MCF 10A (cell line): ENCODE measurements at regions not wholly inside any gene's neighbourhood (a gene's known extent, or its start where the extent isn't known, plus 50 kb on each side); places are given as distances from the start of the nearest gene placed in this dataset.

Experiments used
- BruUV-seq: library from RNA; stranded (reverse); fragments of 400-500 nt; replicated peaks from 2 replicates; lab custom pipeline; 2021; lab: Mats Ljungman, UMichigan
- CTCF ChIA-PET: fragments of 300-600 bp; sonication (Branson Sonifier 250); formaldehyde crosslinking; extraction: SDS; loops from one replicate; lab custom pipeline; 2021; ENCODE audit warnings: antibody characterized with exemption, inconsistent platforms; lab: Yijun Ruan, JAX
- POLR2A ChIA-PET: fragments of 300-600, 350-650 bp; sonication (Branson Sonifier 250); formaldehyde crosslinking; extraction: SDS; loops from one replicate; lab custom pipeline; 2020; ENCODE audit warnings: antibody characterized with exemption, inconsistent platforms; lab: Yijun Ruan, JAX
- DNase-seq: peaks from one replicate; pipeline ENCODE4 v3.0.0-alpha.2; 2018; ENCODE audit not compliant: unreplicated experiment
- H3K27ac Mint-ChIP-seq: one replicate; pipeline ENCODE4 v1.8.0; 2022; ENCODE audit warnings: mild to moderate bottlenecking, low read depth, mixed read lengths; ENCODE audit not compliant: unreplicated experiment
- H3K27me3 Mint-ChIP-seq: one replicate; pipeline ENCODE4 v1.8.0; 2022; ENCODE audit warnings: mixed read lengths; ENCODE audit not compliant: insufficient read depth, unreplicated experiment
- H3K36me3 Mint-ChIP-seq: one replicate; pipeline ENCODE4 v1.8.0; 2022; ENCODE audit warnings: mild to moderate bottlenecking, moderate library complexity, mixed read lengths; ENCODE audit not compliant: insufficient read depth, unreplicated experiment
- H3K4me1 Mint-ChIP-seq: one replicate; pipeline ENCODE4 v1.8.0; 2022; ENCODE audit warnings: mixed read lengths; ENCODE audit not compliant: insufficient read depth, unreplicated experiment
- H3K4me3 Mint-ChIP-seq: one replicate; pipeline ENCODE4 v1.8.0; 2022; ENCODE audit warnings: mild to moderate bottlenecking, moderate library complexity, mixed read lengths; ENCODE audit not compliant: unreplicated experiment
- H3K9me3 Mint-ChIP-seq: one replicate; pipeline ENCODE4 v1.8.0; 2022; ENCODE audit warnings: mixed read lengths; ENCODE audit not compliant: unreplicated experiment
- intact Hi-C: fragments of 100-400 bp; cut with micrococcal nuclease; formaldehyde crosslinking; loops from 2 replicates; pipeline ENCODE4 v1.14.1; 2022
- TF ChIP-seq, protein P1 (sequence below): fragments of 200-600 bp; IDR thresholded peaks from one replicate; pipeline ENCODE4 v1.8.0; 2022; ENCODE audit warnings: antibody characterized with exemption, mild to moderate bottlenecking; ENCODE audit not compliant: unreplicated experiment

DNA sequence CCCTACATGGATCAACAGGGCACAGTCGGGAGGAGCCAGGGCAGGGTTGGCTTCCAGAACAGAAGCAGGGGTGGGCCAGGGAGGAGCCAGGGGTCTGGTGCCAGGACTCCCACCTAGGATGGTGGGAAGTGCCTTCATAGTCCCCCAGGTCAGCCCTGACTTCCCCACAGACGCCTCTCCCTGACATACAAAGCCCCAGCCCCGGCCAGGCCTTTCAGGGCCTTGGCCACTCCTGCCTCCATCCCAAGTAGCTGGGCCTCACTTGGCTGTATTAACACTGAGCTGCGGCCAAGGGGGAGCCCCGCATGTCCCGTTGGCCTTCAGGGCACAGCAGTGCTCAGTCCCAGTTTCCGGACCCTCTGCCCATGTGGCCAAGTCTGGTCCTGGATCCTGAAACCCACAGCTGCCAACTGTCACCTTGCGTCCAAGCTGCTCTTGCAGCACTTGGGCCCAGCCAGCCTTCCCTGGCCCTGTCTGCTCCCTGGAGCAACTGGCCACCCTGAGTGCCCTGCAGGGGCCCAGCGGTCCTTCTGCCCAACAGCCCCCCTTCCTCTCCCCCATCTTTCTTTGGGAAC, 627.8 kb downstream of the MATN1 start:
- intact Hi-C loops, result loop anchor here (5.0 kb wide), 1 partner anchor 397 kb away; no protein-coding TSS in a partner anchor
- Mint-ChIP-seq H3K9me3 (peaks cover 27% of the 10 kb centered on the region), H3K27me3 (no peaks in the 10 kb centered on the region), H3K27ac (no peak overlapping the region), H3K4me3 (no peak overlapping the region), H3K36me3 (no peaks in the 10 kb centered on the region), H3K4me1 (no peaks in the 10 kb centered on the region)
- DNase-seq, result no peak
- ChIA-PET POLR2A (no interaction called here), CTCF (interaction anchor here (0.5 to 0.7 kb wide), 2 partner anchors 8 to 241 kb away, joined by 3 to 4 read pairs; no protein-coding TSS in a partner anchor)
- BruUV-seq, result no TSS peak
- TF ChIP-seq, protein P1, sequence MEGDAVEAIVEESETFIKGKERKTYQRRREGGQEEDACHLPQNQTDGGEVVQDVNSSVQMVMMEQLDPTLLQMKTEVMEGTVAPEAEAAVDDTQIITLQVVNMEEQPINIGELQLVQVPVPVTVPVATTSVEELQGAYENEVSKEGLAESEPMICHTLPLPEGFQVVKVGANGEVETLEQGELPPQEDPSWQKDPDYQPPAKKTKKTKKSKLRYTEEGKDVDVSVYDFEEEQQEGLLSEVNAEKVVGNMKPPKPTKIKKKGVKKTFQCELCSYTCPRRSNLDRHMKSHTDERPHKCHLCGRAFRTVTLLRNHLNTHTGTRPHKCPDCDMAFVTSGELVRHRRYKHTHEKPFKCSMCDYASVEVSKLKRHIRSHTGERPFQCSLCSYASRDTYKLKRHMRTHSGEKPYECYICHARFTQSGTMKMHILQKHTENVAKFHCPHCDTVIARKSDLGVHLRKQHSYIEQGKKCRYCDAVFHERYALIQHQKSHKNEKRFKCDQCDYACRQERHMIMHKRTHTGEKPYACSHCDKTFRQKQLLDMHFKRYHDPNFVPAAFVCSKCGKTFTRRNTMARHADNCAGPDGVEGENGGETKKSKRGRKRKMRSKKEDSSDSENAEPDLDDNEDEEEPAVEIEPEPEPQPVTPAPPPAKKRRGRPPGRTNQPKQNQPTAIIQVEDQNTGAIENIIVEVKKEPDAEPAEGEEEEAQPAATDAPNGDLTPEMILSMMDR, result no peak

DNA sequence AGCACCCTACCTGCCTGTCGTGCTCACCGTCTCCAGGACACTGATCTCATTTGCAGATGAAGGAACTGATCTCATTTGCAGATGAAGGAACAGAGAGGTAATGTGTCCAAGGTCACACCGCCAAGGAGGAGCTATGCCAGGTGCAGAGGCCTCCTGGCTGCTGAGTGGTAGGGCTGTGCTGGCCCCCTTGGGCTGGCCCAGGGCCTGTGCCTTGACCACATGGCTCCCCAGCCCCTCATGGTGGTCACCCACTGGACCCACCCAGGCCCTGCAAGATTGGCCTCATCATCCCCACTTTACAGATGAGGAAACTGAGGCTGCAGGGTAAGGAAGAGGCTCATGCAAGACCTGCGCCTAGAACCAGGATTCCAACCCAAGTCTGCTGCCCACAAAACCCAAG, 628.3 kb downstream of the MATN1 start:
- CTCF ChIA-PET, result interaction anchor here (0.5 to 1.2 kb wide), 2 partner anchors 8 to 302 kb away, joined by 3 to 4 read pairs; no protein-coding TSS in a partner anchor
- no peaks in the 10 kb centered on the region for H3K27me3 Mint-ChIP-seq
- H3K27ac Mint-ChIP-seq, result no peak overlapping the region
- H3K4me3 Mint-ChIP-seq, result no peak overlapping the region
- no peaks in the 10 kb centered on the region for H3K4me1 Mint-ChIP-seq
- DNase-seq, result no peak
- TF ChIP-seq, protein P1, result no peak
- peaks cover 27% of the 10 kb centered on the region for H3K9me3 Mint-ChIP-seq
- intact Hi-C loops, result loop anchor here (5.0 kb wide), 1 partner anchor 397 kb away; no protein-coding TSS in a partner anchor
- H3K36me3 Mint-ChIP-seq, result no peaks in the 10 kb centered on the region
- POLR2A ChIA-PET, result no interaction called here
- BruUV-seq, result no TSS peak

DNA sequence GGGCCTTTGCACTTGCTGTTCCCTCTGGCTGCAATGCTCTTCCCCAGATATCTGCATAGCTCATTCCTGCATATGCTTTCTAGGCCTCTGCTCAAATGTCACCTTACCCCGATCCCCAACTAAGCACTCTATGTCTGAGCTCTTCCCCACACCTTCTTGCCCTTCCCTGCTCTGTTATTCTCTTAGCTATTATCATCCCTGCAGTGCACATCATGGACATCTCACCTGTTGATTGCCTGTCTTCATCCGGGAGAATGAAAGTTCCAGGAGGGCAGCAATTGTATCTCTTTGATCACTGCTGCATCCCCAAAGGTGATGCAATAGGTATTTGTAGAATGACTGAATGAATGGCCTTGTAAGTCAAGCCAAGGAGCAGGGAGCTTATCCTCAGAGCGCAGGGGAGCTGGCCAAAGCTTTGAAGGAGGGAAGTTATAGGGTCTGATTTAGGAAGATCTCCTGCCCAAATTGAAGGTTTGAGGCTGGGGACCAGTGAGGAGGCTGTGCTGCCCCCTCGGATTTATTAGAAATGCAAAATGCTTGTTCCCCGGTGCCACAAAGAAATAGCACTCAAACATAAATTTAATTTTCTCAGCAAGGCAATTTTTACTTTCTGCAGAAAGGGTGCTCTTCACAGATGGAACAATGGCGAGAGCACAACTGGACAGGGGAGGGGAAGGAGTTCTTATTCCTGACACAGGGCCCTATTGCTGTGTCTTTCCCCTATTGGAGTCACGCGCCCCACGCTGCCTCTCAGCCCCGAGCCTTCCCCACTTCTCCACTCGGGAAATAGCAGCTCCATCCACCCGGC, 631.1 kb downstream of the MATN1 start:
- Mint-ChIP-seq H3K36me3 (no peaks in the 10 kb centered on the region), H3K27ac (no peak overlapping the region), H3K4me1 (peaks cover 5% of the 10 kb centered on the region), H3K9me3 (peaks cover 27% of the 10 kb centered on the region), H3K4me3 (no peak overlapping the region), H3K27me3 (no peaks in the 10 kb centered on the region)
- DNase-seq, result no peak
- no TSS peak for BruUV-seq
- CTCF ChIA-PET, result interaction anchor here (0.7 to 1.1 kb wide), 2 partner anchors 243 to 688 kb away, joined by 4 read pairs; no protein-coding TSS in a partner anchor
- TF ChIP-seq, protein P1, result no peak
- intact Hi-C loops, result no loop called here
- POLR2A ChIA-PET, result interaction anchor here (0.5 kb wide), 1 partner anchor 821 kb away, joined by 3 read pairs; no protein-coding TSS in a partner anchor

DNA sequence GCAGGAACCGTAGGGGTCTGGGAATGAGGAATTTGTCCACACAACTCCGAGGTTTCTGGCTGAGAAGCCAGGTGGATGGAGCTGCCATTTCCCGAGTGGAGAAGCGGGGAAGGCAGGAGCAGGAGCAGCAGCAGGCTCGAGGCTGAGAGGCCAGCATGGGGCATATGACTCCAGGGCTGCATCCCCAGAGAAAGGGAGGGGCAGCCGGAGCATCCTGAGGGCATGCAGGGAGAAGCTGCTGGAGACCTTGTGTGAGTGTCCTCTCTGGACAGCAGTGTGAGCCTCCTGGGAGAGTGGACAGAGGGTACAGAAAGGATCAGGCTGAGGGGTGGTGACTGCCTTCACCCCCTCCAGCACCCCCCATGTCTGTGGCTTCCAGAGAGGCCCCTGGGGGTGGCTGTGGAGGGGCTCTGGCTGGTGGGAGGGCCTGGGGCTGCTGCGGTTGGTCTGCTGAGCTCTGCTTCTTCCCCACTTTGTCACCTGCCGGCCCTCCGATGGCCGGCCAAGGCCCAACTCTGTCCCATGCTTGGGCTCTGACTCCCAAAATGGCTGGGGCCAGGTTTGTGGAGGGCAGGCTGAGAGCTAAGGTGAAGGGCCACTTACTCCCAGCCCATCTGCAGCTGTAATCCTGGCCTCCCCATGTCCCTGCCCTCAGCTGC, 633.1 kb downstream of the MATN1 start:
- intact Hi-C loops, result no loop called here
- POLR2A ChIA-PET, result interaction anchor here (0.6 kb wide), 1 partner anchor 1618 kb away, joined by 3 read pairs; no protein-coding TSS in a partner anchor
- CTCF ChIA-PET, result no interaction called here
- Mint-ChIP-seq H3K4me1 (peaks cover 5% of the 10 kb centered on the region), H3K27me3 (no peaks in the 10 kb centered on the region), H3K27ac (no peak overlapping the region), H3K9me3 (peaks cover 27% of the 10 kb centered on the region), H3K36me3 (no peaks in the 10 kb centered on the region), H3K4me3 (no peak overlapping the region)
- BruUV-seq, result no TSS peak
- no peak for DNase-seq
- TF ChIP-seq, protein P1, result no peak
